ENCODE measurements at regions not wholly inside any gene's neighbourhood (a gene's known extent, or its start where the extent isn't known, plus 50 kb on each side); places are given as distances from the start of the nearest gene placed in this dataset.

GRCh38 chr10:7507887-7508726, 97.3 kb upstream of the SFMBT2 start:
- DNase-seq (ENCODE audit: low read depth in 4 of 4, low spot score in 3 of 4), result no peak

- no peak for DNase-seq (ENCODE audit: low read depth in 4 of 4, low spot score in 3 of 4)
Measured at GRCh38 chr10:7506571-7506970, 95.7 kb upstream of the SFMBT2 start.

GRCh38 chr10:7505196-7505595, 94.4 kb upstream of the SFMBT2 start:
- DNase-seq (ENCODE audit: low read depth in 4 of 4, low spot score in 3 of 4), result no peak

- DNase-seq (ENCODE audit: low read depth in 4 of 4, low spot score in 3 of 4), result no peak
Measured at GRCh38 chr10:7503190-7503589, 92.4 kb upstream of the SFMBT2 start.

GRCh38 chr10:7501157-7501556, 90.3 kb upstream of the SFMBT2 start:
- no peak for DNase-seq (ENCODE audit: low read depth in 4 of 4, low spot score in 3 of 4)

- DNase-seq (ENCODE audit: low read depth in 4 of 4, low spot score in 3 of 4), result no peak
Measured at GRCh38 chr10:7498111-7498510, 87.3 kb upstream of the SFMBT2 start.

- DNase-seq (ENCODE audit: low read depth in 4 of 4, low spot score in 3 of 4), result no peak
Measured at GRCh38 chr10:7493996-7494395, 83.2 kb upstream of the SFMBT2 start.

- DNase-seq (ENCODE audit: low read depth in 4 of 4, low spot score in 3 of 4), result no peak
Measured at GRCh38 chr10:7492660-7493046, 81.8 kb upstream of the SFMBT2 start.

GRCh38 chr10:7491949-7492659, 81.3 kb upstream of the SFMBT2 start:
- no peak for DNase-seq (ENCODE audit: low read depth in 4 of 4, low spot score in 3 of 4)

- no peak for DNase-seq (ENCODE audit: low read depth in 4 of 4, low spot score in 3 of 4)
Measured at GRCh38 chr10:7491230-7491629, 80.4 kb upstream of the SFMBT2 start.

- peak in 1 of 4 donors; percentile 62 for DNase-seq (ENCODE audit: low read depth in 4 of 4, low spot score in 3 of 4)
Measured at GRCh38 chr10:7488418-7488829, 77.6 kb upstream of the SFMBT2 start.

- no peak for DNase-seq (ENCODE audit: low read depth in 4 of 4, low spot score in 3 of 4)
Measured at GRCh38 chr10:7487528-7487927, 76.7 kb upstream of the SFMBT2 start.

GRCh38 chr10:7486528-7486927, 75.7 kb upstream of the SFMBT2 start:
- no peak for DNase-seq (ENCODE audit: low read depth in 4 of 4, low spot score in 3 of 4)

GRCh38 chr10:7485799-7486198, 75.0 kb upstream of the SFMBT2 start:
- no peak for DNase-seq (ENCODE audit: low read depth in 4 of 4, low spot score in 3 of 4)

- no peak for DNase-seq (ENCODE audit: low read depth in 4 of 4, low spot score in 3 of 4)
Measured at GRCh38 chr10:7485244-7485556, 74.4 kb upstream of the SFMBT2 start.

- DNase-seq (ENCODE audit: low read depth in 4 of 4, low spot score in 3 of 4), result no peak
Measured at GRCh38 chr10:7484456-7485243, 73.8 kb upstream of the SFMBT2 start.

GRCh38 chr10:7483848-7484247, 73.0 kb upstream of the SFMBT2 start:
- no peak for DNase-seq (ENCODE audit: low read depth in 4 of 4, low spot score in 3 of 4)

GRCh38 chr10:7482992-7483391, 72.2 kb upstream of the SFMBT2 start:
- no peak for DNase-seq (ENCODE audit: low read depth in 4 of 4, low spot score in 3 of 4)

GRCh38 chr10:7481368-7481765, 70.5 kb upstream of the SFMBT2 start:
- no peak for DNase-seq (ENCODE audit: low read depth in 4 of 4, low spot score in 3 of 4)

- DNase-seq (ENCODE audit: low read depth in 4 of 4, low spot score in 3 of 4), result no peak
Measured at GRCh38 chr10:7480742-7481367, 70.0 kb upstream of the SFMBT2 start.

Data from right renal pelvis (tissue), 4 donors.